ENCODE measurements at regions not wholly inside any gene's neighbourhood (a gene's known extent, or its start where the extent isn't known, plus 50 kb on each side); places are given as distances from the start of the nearest gene placed in this dataset.

- TF ChIP-seq EP300 (IDR thresholded peaks at IDR 0.05) (no peak), POLR2AphosphoS5 (IDR thresholded peaks at IDR 0.05) (no peak)
These were observed 947.9 kb downstream of the FAT4 start for GRCh38 chr4:126262665-126263064.
